H9 (cell line): ENCODE measurements at regions not wholly inside any gene's neighbourhood (a gene's known extent, or its start where the extent isn't known, plus 50 kb on each side); places are given as distances from the start of the nearest gene placed in this dataset.

Source experiments
- DNase-seq: peaks from one replicate; pipeline ENCODE4 v3.0.0-alpha.2; 2017
- H2AFZ ChIP-seq: one replicate; pipeline ENCODE4 v1.6.1; 2013; ENCODE audit warnings: mild to moderate bottlenecking, low read length, control low read depth, moderate library complexity
- H2AK5ac ChIP-seq: 2 replicates; pipeline ENCODE4 v1.6.1; 2013; ENCODE audit warnings: low read length, control low read depth, mixed read lengths; ENCODE audit not compliant: insufficient read length
- H2BK120ac ChIP-seq: one replicate; pipeline ENCODE4 v1.6.1; 2013; ENCODE audit warnings: low read depth, mild to moderate bottlenecking, low read length, control low read depth, inconsistent platforms; ENCODE audit not compliant: poor library complexity, severe bottlenecking
- H2BK12ac ChIP-seq: 2 replicates; pipeline ENCODE4 v1.6.1; 2013; ENCODE audit warnings: low read length, control low read depth, mixed read lengths, low read depth; ENCODE audit not compliant: insufficient read length
- H2BK15ac ChIP-seq: 2 replicates; pipeline ENCODE4 v1.6.1; 2013; ENCODE audit warnings: low read depth, low read length, control low read depth
- H2BK20ac ChIP-seq: one replicate; pipeline ENCODE4 v1.6.1; 2013; ENCODE audit warnings: low read depth, mild to moderate bottlenecking, low read length, control low read depth, inconsistent platforms; ENCODE audit not compliant: poor library complexity, severe bottlenecking
- H2BK5ac ChIP-seq: 2 replicates; pipeline ENCODE4 v1.6.1; 2013; ENCODE audit warnings: low read length, control low read depth, mixed read lengths; ENCODE audit not compliant: insufficient read length
- H3K14ac ChIP-seq: 2 replicates; pipeline ENCODE4 v1.6.1; 2013; ENCODE audit warnings: low read length, control low read depth; ENCODE audit not compliant: insufficient read depth
- H3K18ac ChIP-seq: 2 replicates; pipeline ENCODE4 v1.6.1; 2013; ENCODE audit warnings: low read depth, mild to moderate bottlenecking, mixed read lengths, low read length, control low read depth; ENCODE audit not compliant: insufficient read length
- H3K23ac ChIP-seq: 2 replicates; pipeline ENCODE4 v1.6.1; 2013; ENCODE audit warnings: low read length, control low read depth, mixed read lengths, low read depth; ENCODE audit not compliant: insufficient read length
- H3K23me2 ChIP-seq: 2 replicates; pipeline ENCODE4 v1.6.1; 2013; ENCODE audit warnings: low read depth, mild to moderate bottlenecking, mixed read lengths, low read length, control low read depth; ENCODE audit not compliant: insufficient read length, poor library complexity, severe bottlenecking
- H3K27ac ChIP-seq: 2 replicates; pipeline ENCODE4 v1.5.1; 2013; ENCODE audit warnings: low read length, control low read depth, mixed read lengths, low read depth; ENCODE audit not compliant: insufficient read length
- H3K27me3 ChIP-seq: 2 replicates; pipeline ENCODE4 v1.6.1; 2013; ENCODE audit warnings: low read length, control low read depth, inconsistent platforms; ENCODE audit not compliant: insufficient read depth
- H3K4ac ChIP-seq: 2 replicates; pipeline ENCODE4 v1.6.1; 2013; ENCODE audit warnings: low read depth, mild to moderate bottlenecking, control low read depth, inconsistent platforms, low read length, moderate library complexity
- H3K4me1 ChIP-seq: 2 replicates; pipeline ENCODE4 v1.6.1; 2013; ENCODE audit warnings: low read length, control low read depth, inconsistent platforms; ENCODE audit not compliant: insufficient read depth
- H3K4me2 ChIP-seq: 2 replicates; pipeline ENCODE4 v1.6.1; 2013; ENCODE audit warnings: low read length, control low read depth, mixed read lengths; ENCODE audit not compliant: insufficient read length, insufficient read depth
- H3K56ac ChIP-seq: 2 replicates; pipeline ENCODE4 v1.6.1; 2013; ENCODE audit warnings: low read depth, mild to moderate bottlenecking, mixed read lengths, low read length, control low read depth; ENCODE audit not compliant: insufficient read length
- H3K79me1 ChIP-seq: 2 replicates; pipeline ENCODE4 v1.6.1; 2013; ENCODE audit warnings: low read depth, mild to moderate bottlenecking, moderate library complexity, low read length, control low read depth, inconsistent platforms; ENCODE audit not compliant: insufficient read depth, poor library complexity, severe bottlenecking
- H3K79me2 ChIP-seq: 2 replicates; pipeline ENCODE4 v1.6.1; 2013; ENCODE audit warnings: low read length, control low read depth, inconsistent platforms; ENCODE audit not compliant: insufficient read depth
- H3K9ac ChIP-seq: 2 replicates; pipeline ENCODE4 v1.6.1; 2013; ENCODE audit warnings: low read length, control low read depth, mixed read lengths; ENCODE audit not compliant: insufficient read length; ENCODE audit errors: extremely low read depth
- H3K9me3 ChIP-seq: one replicate; pipeline ENCODE4 v1.6.1; 2013; ENCODE audit warnings: low read depth, low read length, inconsistent platforms; ENCODE audit not compliant: control insufficient read depth
- H3T11ph ChIP-seq: one replicate; pipeline ENCODE4 v1.6.1; 2013; ENCODE audit warnings: mild to moderate bottlenecking, low read length, control low read depth, inconsistent platforms
- H4K20me1 ChIP-seq: one replicate; pipeline ENCODE4 v1.6.1; 2013; ENCODE audit not compliant: control insufficient read depth, insufficient read length, insufficient read depth
- H4K5ac ChIP-seq: 2 replicates; pipeline ENCODE4 v1.6.1; 2013; ENCODE audit warnings: low read depth, mild to moderate bottlenecking, mixed read lengths, low read length, control low read depth; ENCODE audit not compliant: insufficient read length
- H4K8ac ChIP-seq: replicated peaks from 2 replicates; pipeline ENCODE4 v1.6.1; 2013; ENCODE audit warnings: low read length, control low read depth, mixed read lengths, low read depth; ENCODE audit not compliant: insufficient read length
- H4K91ac ChIP-seq: 2 replicates; pipeline ENCODE4 v1.6.1; 2013; ENCODE audit warnings: low read depth, mild to moderate bottlenecking, moderate library complexity, mixed read lengths, low read length, control low read depth; ENCODE audit not compliant: insufficient read length
- H3K27ac Mint-ChIP-seq, 3 experiments: 2 replicates in 2 of 3; 3 replicates in 1 of 3; pipeline ENCODE4 v1.8.0; 2020 to 2021; ENCODE audit warnings: mixed read lengths in 3 of 3, mild to moderate bottlenecking in 1 of 3, moderate library complexity in 1 of 3
- H3K27me3 Mint-ChIP-seq: 2 replicates; pipeline ENCODE4 v1.8.0; 2021; ENCODE audit warnings: low read depth, mild to moderate bottlenecking, moderate library complexity, mixed read lengths
- H3K36me3 Mint-ChIP-seq, 3 experiments: 2 replicates in 2 of 3; 3 replicates in 1 of 3; pipeline ENCODE4 v1.8.0; 2020 to 2021; ENCODE audit warnings: low read depth in 3 of 3, mixed read lengths in 3 of 3; ENCODE audit not compliant: insufficient read depth in 1 of 3
- H3K4me1 Mint-ChIP-seq, 2 experiments: 2 replicates each; pipeline ENCODE4 v1.8.0; 2020; ENCODE audit warnings: mixed read lengths in 2 of 2
- H3K4me3 Mint-ChIP-seq, 2 experiments: 2 replicates in 1 of 2; 3 replicates in 1 of 2; pipeline ENCODE4 v1.8.0; 2020 to 2021; ENCODE audit warnings: mild to moderate bottlenecking in 2 of 2, mixed read lengths in 2 of 2, moderate library complexity in 1 of 2
- H3K9me3 Mint-ChIP-seq, 2 experiments: 2 replicates in 1 of 2; 3 replicates in 1 of 2; pipeline ENCODE4 v1.8.0; 2020; ENCODE audit warnings: mild to moderate bottlenecking in 2 of 2, mixed read lengths in 2 of 2, moderate library complexity in 1 of 2
- CTCF ChIP-seq: fragments of 200-600 bp; sonication (generic); conservative IDR thresholded peaks from 3 replicates; pipeline ENCODE4 v1.8.0; 2021; ENCODE audit warnings: antibody characterized with exemption, mild to moderate bottlenecking
- WGBS: extraction: QIAGEN DNeasy Blood & Tissue Kit; methylation state at CpG from one replicate; pipeline ENCODE4 v1.1.7; 2013; ENCODE audit warnings: missing lambda C conversion rate, low lambda C conversion rate, mixed read lengths; ENCODE audit not compliant: insufficient read length; ENCODE audit errors: extremely low coverage; 5-methylcytosine and 5-hydroxymethylcytosine counted together

- Histone ChIP-seq H3T11ph (no peak overlapping the region), H2BK12ac (no peak overlapping the region)
Measured at GRCh38 chr7:49692516-49692915, 80.9 kb upstream of the VWC2 start.

More at GRCh38 chr7:49692516-49692915, 80.9 kb upstream of the VWC2 start:
- Histone ChIP-seq H3K27ac (no peak overlapping the region), H3K79me1 (no peaks in the 10 kb centered on the region), H2BK5ac (no peak overlapping the region), H3K9me3 (no peaks in the 10 kb centered on the region), H3K4ac (no peak overlapping the region), H3K18ac (no peak overlapping the region), H2BK120ac (no peak overlapping the region), H4K8ac (no peak overlapping the region), H3K79me2 (no peaks in the 10 kb centered on the region), H2AFZ (no peak overlapping the region), H4K91ac (no peak overlapping the region), H3K27me3 (no peaks in the 10 kb centered on the region), H4K20me1 (no peaks in the 10 kb centered on the region), H3K9ac (no peak overlapping the region), H2AK5ac (no peak overlapping the region), H2BK15ac (no peak overlapping the region), H2BK20ac (no peak overlapping the region), H3K23ac (no peak overlapping the region), H3K4me1 (no peaks in the 10 kb centered on the region), H3K23me2 (no peaks in the 10 kb centered on the region), H4K5ac (no peak overlapping the region), H3K14ac (no peak overlapping the region), H3K4me2 (no peak overlapping the region), H3K56ac (no peak overlapping the region)
- Mint-ChIP-seq H3K27ac (no peak overlapping the region), H3K27me3 (no peaks in the 10 kb centered on the region), H3K9me3 (no peaks in the 10 kb centered on the region), H3K4me1 (no peaks in the 10 kb centered on the region), H3K4me3 (no peak overlapping the region), H3K36me3 (no peaks in the 10 kb centered on the region)
- TF ChIP-seq CTCF: no peak
- no peak for DNase-seq
- WGBS: no CpG with 5 or more reads among the region's 2 CpGs
